Colonic mucosa (tissue), 4 donors: ENCODE measurements at regions not wholly inside any gene's neighbourhood (a gene's known extent, or its start where the extent isn't known, plus 50 kb on each side); places are given as distances from the start of the nearest gene placed in this dataset.

Experiments
- DNase-seq: peaks from one replicate; pipeline ENCODE4 v3.0.0-alpha.2; 2020
- H3K27ac ChIP-seq: fragments of 200-600 bp; one replicate; pipeline ENCODE4 v1.8.0; 2021
- H3K27me3 ChIP-seq: fragments of 200-600 bp; one replicate; pipeline ENCODE4 v1.8.0; 2021
- H3K36me3 ChIP-seq: fragments of 200-600 bp; one replicate; pipeline ENCODE4 v1.8.0; 2021
- H3K4me1 ChIP-seq: fragments of 200-600 bp; one replicate; pipeline ENCODE4 v1.8.0; 2021; ENCODE audit warnings: mild to moderate bottlenecking
- H3K4me3 ChIP-seq: fragments of 200-600 bp; one replicate; pipeline ENCODE4 v1.8.0; 2021
- H3K9ac ChIP-seq, 2 donors: one replicate each; pipeline ENCODE4 v1.7.0; 2013; ENCODE audit warnings: control low read depth in 2 of 2, low read depth in 2 of 2, low read length in 2 of 2
- H3K9me3 ChIP-seq: fragments of 200-600 bp; one replicate; pipeline ENCODE4 v1.8.0; 2021
- CTCF ChIP-seq: fragments of 200-600 bp; IDR thresholded peaks from one replicate; pipeline ENCODE4 v1.8.0; 2022; ENCODE audit warnings: antibody characterized with exemption, mild to moderate bottlenecking
- intact Hi-C: fragments of 100-400 bp; cut with DNase I; formaldehyde crosslinking; loops from one replicate; pipeline ENCODE4 v1.14.1; 2022
- donor health status: healthy.
- donor health status: DM: no; HTN: no; CAD: no.
- donor health status: DM: no; HTN: no; CAD: no.

- no peaks in the 10 kb centered on the region for H3K9me3 ChIP-seq
- H3K4me1 ChIP-seq = no peaks in the 10 kb centered on the region
- no peak for DNase-seq
- no peaks in the 10 kb centered on the region for H3K27me3 ChIP-seq
- TF ChIP-seq CTCF = no peak
- H3K4me3 ChIP-seq = no peak overlapping the region
- no peaks in the 10 kb centered on the region for H3K36me3 ChIP-seq
- no peak overlapping the region for H3K27ac ChIP-seq
- intact Hi-C loops = no loop called here
- H3K9ac ChIP-seq = no peak overlapping the region
Observed at GRCh38 chr5:34483442-34484033, 172.6 kb upstream of the RAI14 start.

- no peak for TF ChIP-seq CTCF
- DNase-seq = no peak
- intact Hi-C loops = no loop called here
- H3K9ac ChIP-seq = no peak overlapping the region
- H3K27ac ChIP-seq = no peak overlapping the region
- no peaks in the 10 kb centered on the region for H3K27me3 ChIP-seq
- H3K9me3 ChIP-seq = no peaks in the 10 kb centered on the region
- no peaks in the 10 kb centered on the region for H3K36me3 ChIP-seq
- H3K4me1 ChIP-seq = no peaks in the 10 kb centered on the region
- H3K4me3 ChIP-seq = no peak overlapping the region
Observed at GRCh38 chr5:34484216-34484920, 171.8 kb upstream of the RAI14 start.

GRCh38 chr5:34485768-34486030 is 170.4 kb upstream of the RAI14 start:
- Histone ChIP-seq H3K9me3 (no peaks in the 10 kb centered on the region), H3K36me3 (no peaks in the 10 kb centered on the region), H3K27ac (no peak overlapping the region), H3K9ac (no peak overlapping the region), H3K4me3 (no peak overlapping the region), H3K27me3 (no peaks in the 10 kb centered on the region), H3K4me1 (no peaks in the 10 kb centered on the region)
- intact Hi-C loops = loop anchor here (2.0 to 5.0 kb wide), 2 partner anchors 413 to 517 kb away; no protein-coding TSS in a partner anchor
- DNase-seq = no peak
- no peak for TF ChIP-seq CTCF

- DNase-seq = peak; percentile 87
- no peak overlapping the region for H3K4me3 ChIP-seq
- no peak overlapping the region for H3K9ac ChIP-seq
- peak; percentile 80 for TF ChIP-seq CTCF
- no peak overlapping the region for H3K27ac ChIP-seq
- H3K27me3 ChIP-seq = no peaks in the 10 kb centered on the region
- H3K9me3 ChIP-seq = no peaks in the 10 kb centered on the region
- intact Hi-C loops = loop anchor here (2.0 to 5.0 kb wide), 2 partner anchors 412 to 516 kb away; no protein-coding TSS in a partner anchor
- no peaks in the 10 kb centered on the region for H3K4me1 ChIP-seq
- H3K36me3 ChIP-seq = no peaks in the 10 kb centered on the region
Observed at GRCh38 chr5:34486160-34486848, 169.8 kb upstream of the RAI14 start.

- Histone ChIP-seq H3K36me3 (no peaks in the 10 kb centered on the region), H3K27me3 (no peaks in the 10 kb centered on the region), H3K27ac (no peak overlapping the region), H3K9ac (no peak overlapping the region), H3K4me3 (no peak overlapping the region), H3K9me3 (no peaks in the 10 kb centered on the region), H3K4me1 (no peaks in the 10 kb centered on the region)
- intact Hi-C loops = loop anchor here (2.0 to 5.0 kb wide), 2 partner anchors 412 to 515 kb away; no protein-coding TSS in a partner anchor
- DNase-seq = no peak
- TF ChIP-seq CTCF = no peak
Observed at GRCh38 chr5:34486849-34487158, 169.3 kb upstream of the RAI14 start.
